ENCODE measurements at regions not wholly inside any gene's neighbourhood (a gene's known extent, or its start where the extent isn't known, plus 50 kb on each side); places are given as distances from the start of the nearest gene placed in this dataset.
"Not testable (repeated sequence)": the region's sequence is repeated elsewhere in the genome, so short reads cannot be mapped to it uniquely, and the experiment has no call there.

GRCh38 chr2:67091681-67092080 lies 305.5 kb upstream of the ETAA1 start:
- DNase-seq (ENCODE audit: low spot score), result no peak

- no peak for DNase-seq (ENCODE audit: low spot score)
Observed at GRCh38 chr2:67095121-67095520, 302.0 kb upstream of the ETAA1 start.

GRCh38 chr2:67096886-67097285 lies 300.2 kb upstream of the ETAA1 start:
- DNase-seq (ENCODE audit: low spot score), result no peak

DNA sequence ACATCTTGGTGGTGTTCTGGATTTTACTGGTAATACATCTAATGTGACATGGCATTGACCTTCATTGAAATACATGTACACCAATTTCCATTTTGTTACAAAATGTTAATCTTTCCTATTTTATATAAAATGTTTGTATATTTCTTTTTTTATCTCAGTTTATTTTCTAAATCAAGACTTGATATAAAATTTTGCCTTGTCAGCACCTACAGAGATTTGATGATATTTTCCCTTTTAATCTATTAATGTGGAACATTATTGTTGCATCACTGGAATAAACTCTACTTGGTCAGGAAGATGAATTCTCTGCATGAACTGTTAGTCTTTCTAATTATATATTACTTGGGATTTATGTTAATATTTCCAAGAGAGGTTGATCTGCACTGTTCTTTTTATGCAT lies 294.0 kb upstream of the ETAA1 start:
- no peak for DNase-seq (ENCODE audit: low spot score)

GRCh38 chr2:67108231-67108630 lies 288.9 kb upstream of the ETAA1 start:
- no peak for DNase-seq (ENCODE audit: low spot score)

- DNase-seq (ENCODE audit: low spot score), result no peak
Observed at GRCh38 chr2:67124531-67124930, 272.6 kb upstream of the ETAA1 start.

- peak; percentile 46 for DNase-seq (ENCODE audit: low spot score)
Observed at GRCh38 chr2:67130531-67131256, 266.4 kb upstream of the ETAA1 start.

DNA sequence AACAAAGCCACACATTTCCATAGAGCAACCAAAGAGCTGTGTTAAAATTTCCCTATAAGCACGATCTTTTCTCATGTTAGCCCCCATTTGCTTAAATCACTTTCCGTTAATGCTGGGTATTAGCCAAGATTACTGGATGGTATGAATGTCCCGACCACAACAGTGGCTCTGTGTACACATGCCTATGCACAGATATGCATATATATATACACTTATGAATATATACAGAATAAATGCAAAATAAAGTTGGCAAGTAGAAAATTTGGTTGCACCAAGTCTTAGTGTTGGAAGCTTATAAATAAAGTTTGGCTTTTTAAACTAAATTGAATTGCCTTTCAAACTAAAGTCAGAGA lies 265.9 kb upstream of the ETAA1 start:
- DNase-seq (ENCODE audit: low spot score), result no peak

DNA sequence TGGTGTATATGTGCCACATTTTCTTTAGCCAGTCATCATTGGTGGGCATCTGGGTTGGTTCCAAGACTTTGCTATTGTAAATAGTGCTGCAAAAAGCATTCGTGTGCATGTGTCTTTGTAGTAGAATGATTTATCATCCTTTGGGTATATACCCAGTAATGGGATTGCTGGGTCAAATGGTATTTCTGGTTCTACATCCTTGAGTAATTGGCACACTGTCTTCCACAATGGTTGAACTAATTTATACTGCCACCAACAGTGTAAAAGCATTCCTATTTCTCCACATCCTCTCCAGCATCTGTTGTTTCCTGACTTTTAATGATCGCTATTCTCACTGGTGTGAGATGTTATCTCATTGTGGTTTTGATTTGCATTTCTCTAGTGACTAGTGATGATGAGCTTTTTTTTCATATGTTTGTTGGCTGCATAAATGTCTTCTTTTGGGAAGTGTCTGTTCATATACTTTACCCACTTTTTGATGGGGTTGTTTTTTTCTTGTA lies 264.6 kb upstream of the ETAA1 start:
- DNase-seq (ENCODE audit: low spot score), result not testable (repeated sequence)

GRCh38 chr2:67135208-67135607 lies 261.9 kb upstream of the ETAA1 start:
- DNase-seq (ENCODE audit: low spot score), result peak; percentile 7

GRCh38 chr2:67137699-67138098 lies 259.4 kb upstream of the ETAA1 start:
- DNase-seq (ENCODE audit: low spot score), result no peak

DNA sequence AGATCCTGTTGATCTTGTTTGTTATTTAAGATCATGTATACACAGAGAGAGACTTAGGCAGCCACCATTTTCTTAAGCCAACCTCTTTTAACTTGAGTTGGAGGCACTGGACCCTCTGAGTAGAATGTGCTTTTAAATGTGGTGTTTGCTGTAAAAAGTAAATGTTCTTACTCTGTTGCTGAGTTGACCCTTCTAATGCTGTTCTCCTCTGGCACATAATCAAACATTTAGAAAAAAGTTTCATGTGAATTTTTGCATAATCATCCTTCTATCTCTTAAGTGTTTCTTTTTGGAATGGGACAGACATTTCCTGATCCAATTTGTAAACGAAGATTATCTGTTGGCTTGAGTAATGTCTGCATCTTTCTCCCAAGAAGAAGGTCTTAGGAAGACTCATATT lies 255.1 kb upstream of the ETAA1 start:
- DNase-seq (ENCODE audit: low spot score), result peak; percentile 26

DNA sequence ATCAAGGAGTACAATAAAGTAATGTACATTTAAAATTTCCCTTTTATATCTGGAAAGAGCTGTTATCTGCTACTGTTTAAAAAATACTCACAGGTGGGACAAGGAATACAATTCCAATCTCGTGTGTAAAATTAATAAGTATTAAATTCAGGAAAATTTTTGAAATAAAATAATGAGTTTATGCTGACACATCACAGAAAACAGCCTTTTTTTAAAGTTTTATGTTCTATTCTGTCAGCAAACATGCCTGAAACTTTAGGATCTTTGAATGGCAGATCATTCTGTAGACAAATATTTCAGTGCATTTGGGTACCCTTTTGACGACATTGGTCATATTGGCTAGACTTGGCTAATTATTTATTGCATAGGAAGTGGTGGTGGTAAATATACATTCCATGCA lies 254.4 kb upstream of the ETAA1 start:
- DNase-seq (ENCODE audit: low spot score), result no peak

- no peak for DNase-seq (ENCODE audit: low spot score)
Observed at GRCh38 chr2:67145851-67146250, 251.3 kb upstream of the ETAA1 start.

GRCh38 chr2:67156796-67157195 lies 240.3 kb upstream of the ETAA1 start:
- no peak for DNase-seq (ENCODE audit: low spot score)

GRCh38 chr2:67158718-67159117 lies 238.4 kb upstream of the ETAA1 start:
- no peak for DNase-seq (ENCODE audit: low spot score)

- DNase-seq (ENCODE audit: low spot score), result peak; percentile 7
Observed at GRCh38 chr2:67159929-67160328, 237.2 kb upstream of the ETAA1 start.

- no peak for DNase-seq (ENCODE audit: low spot score)
Observed at GRCh38 chr2:67164771-67165522, 232.2 kb upstream of the ETAA1 start.

DNA sequence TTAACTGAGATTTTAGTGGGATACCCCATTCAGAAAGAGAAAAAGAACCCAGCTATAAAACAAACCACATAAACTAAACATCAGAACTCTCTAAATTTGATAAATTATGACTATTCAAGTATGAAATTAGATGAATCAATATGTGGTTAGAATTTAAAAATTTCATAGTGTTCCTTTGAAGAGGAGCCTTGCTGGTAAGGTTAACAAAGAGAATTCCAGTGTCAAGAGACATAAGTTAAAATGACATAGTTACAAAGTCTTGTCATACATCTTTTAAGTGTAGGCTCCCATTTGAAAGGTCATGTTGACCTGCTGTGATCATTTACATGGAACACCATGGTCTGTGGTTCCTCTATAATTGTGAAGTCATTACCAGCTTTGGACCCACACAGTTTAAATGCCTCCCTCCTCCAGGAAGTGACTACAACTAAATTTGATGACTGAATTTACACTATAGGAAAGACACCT lies 231.6 kb upstream of the ETAA1 start:
- no peak for DNase-seq (ENCODE audit: low spot score)

DNA sequence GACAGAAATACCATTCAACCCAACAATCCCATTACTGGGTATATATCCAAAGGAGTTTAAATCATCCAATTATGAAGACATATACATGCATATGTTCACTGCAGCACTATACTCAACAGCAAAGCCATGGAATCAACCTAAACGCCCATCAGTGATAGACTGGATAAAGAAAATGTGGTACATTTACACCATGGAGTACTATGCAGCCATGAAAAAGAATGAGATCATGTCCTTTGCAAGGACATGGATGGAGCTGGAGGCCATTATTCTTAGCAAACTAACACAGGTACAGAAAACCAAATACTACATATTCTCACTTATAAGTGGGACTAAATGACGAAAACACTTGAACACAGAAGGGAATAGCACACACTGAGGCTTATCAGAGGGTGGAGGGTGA lies 230.6 kb upstream of the ETAA1 start:
- DNase-seq (ENCODE audit: low spot score), result not testable (repeated sequence)

DNA sequence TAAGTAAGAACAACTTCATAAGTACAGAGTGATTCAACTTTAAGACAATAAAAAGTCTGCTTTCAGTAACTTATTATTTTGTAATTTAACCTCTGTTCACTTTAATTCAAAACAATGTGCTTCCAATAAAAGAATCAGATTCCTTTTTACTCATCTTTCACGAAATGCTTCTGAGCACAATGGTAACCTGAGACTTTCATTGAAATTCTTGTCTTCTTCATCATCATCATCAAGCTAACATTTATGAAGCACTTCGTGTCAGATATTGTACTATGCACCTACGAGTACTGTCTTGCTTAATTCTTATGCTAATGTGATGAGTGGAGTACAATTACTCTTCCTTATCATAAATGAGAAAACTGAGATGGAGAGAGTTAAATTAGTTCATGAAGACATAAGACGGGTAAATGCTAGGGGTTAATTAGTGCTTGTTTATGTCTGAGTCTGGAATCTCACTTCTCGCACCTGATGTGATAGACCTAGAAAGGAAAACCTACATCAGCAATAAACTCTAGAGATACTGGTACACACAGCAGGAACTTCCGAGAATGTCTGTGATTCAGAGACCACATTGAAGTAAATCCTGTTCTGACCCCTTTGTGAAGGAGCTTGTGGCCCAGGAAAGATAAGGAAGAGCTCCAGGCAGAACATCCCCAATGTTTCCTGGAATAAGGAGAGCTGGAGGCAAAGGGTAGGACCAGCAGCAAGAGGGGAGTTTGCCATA lies 227.6 kb upstream of the ETAA1 start:
- no peak for DNase-seq (ENCODE audit: low spot score)

DNA sequence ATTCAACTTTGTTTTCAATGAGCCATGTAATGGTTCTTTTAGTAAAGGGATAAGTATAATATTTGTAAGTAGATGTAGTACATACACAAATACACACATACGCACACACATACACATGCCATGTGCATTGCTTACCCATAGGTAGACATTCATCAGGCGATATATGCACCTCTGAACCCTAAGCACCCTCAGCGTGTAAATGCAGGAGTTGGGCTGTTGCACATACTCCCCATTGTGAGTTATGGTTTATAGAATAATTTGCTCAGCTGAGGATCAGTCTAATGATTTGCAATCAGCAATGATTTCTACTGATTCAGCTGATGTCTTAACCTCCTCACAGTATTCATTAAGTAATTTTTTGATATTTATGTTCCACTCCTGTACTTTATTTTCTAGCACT lies 217.6 kb upstream of the ETAA1 start:
- no peak for DNase-seq (ENCODE audit: low spot score)

All from umbilical cord (tissue), 1 donor.